ENCODE measurements at regions not wholly inside any gene's neighbourhood (a gene's known extent, or its start where the extent isn't known, plus 50 kb on each side); places are given as distances from the start of the nearest gene placed in this dataset.

- TF ChIP-seq CTCF (IDR thresholded peaks at IDR 0.05; ENCODE audit: low read length) (no peak), EZH2 (IDR thresholded peaks at IDR 0.05; ENCODE audit: borderline replicate concordance, low read length) (no peak)
Observed at GRCh38 chr16:13612623-13613022, 307.3 kb upstream of the ERCC4 start.
